Central memory CD4-positive, alpha-beta T cell (primary cell): ENCODE measurements at regions not wholly inside any gene's neighbourhood (a gene's known extent, or its start where the extent isn't known, plus 50 kb on each side); places are given as distances from the start of the nearest gene placed in this dataset.
"Not testable (repeated sequence)": the region's sequence is repeated elsewhere in the genome, so short reads cannot be mapped to it uniquely, and the experiment has no call there.

Experiments used
- DNase-seq: peaks from one replicate; pipeline ENCODE4 v3.0.0; 2022

GRCh38 chr5:1963358-1963757 lies 80.6 kb upstream of the IRX4 start:
- no peak for DNase-seq

- no peak for DNase-seq
These were observed 80.1 kb upstream of the IRX4 start for GRCh38 chr5:1962619-1963355.

DNA sequence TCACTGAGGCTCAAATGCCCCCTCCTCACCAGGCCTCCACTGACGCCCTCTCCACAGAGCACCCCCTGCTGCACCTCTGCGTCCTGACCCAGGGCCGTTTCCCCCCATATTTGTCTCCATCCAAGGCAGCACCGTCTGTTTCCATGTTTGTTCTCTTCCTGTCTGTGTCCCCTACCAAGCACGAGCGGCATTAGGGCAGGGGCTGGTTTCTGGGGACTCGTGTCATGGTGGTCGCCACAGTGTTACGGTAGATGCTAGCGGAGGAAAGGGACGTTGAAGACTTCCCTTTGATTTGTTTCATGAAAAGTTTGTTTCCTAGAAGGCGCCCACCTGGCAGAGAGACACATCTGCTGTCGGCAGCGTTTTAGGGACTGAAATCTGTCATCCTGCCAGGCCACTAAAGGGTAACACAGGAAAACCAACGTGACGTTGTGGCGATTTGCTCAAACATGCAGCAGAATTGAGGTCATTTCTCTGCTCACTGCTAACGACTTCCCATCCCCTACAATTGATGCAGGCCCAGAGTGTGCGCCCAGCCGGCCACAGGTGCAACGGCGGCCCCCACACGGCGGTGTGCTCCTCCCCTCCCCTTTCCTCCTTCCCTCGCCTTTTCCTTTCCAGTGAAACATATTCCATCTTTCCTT lies 79.3 kb upstream of the IRX4 start:
- no peak for DNase-seq

GRCh38 chr5:1961304-1961946 lies 78.7 kb upstream of the IRX4 start:
- DNase-seq, result no peak

- no peak for DNase-seq
These were observed 78.0 kb upstream of the IRX4 start for GRCh38 chr5:1960595-1961303.

DNA sequence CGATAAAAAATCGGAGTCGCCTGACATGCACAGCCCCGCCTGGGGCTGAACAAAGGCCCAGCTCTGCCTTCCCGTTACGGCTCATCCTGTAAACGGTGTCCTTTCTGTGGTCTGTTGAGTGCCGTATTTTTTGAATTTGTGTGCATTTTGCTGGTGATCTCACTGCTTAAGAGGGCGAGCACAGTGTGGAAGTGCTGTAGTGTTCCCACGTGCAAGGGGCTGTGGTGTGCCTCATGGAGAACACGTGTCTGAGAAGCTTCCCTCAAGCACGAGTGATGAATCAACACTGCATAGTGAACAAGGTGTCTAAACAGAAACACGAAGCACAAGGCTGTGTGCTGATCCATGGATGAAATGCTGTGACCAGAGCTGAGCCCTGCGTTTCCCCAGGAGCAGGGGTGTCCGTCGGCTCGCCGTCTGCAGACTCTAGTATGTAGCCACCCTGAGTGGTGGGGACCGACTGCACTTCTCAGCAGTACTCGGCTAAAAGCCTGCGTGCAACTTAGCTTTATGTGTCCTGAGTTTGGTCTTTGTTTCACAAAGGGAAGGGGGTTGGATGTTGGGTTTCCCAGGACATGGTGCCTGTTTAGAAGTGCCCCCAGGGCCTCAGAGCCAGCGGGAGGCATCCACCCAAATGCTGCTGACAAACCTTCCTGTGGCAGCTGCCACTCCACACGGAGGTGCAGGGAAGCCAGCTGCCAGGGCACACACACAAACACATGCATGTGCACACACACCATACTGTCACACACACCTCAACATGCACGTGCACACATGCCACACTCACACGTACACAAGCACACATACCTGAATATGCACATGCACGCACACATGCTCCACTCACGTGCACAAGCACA lies 77.2 kb upstream of the IRX4 start:
- no peak for DNase-seq

DNA sequence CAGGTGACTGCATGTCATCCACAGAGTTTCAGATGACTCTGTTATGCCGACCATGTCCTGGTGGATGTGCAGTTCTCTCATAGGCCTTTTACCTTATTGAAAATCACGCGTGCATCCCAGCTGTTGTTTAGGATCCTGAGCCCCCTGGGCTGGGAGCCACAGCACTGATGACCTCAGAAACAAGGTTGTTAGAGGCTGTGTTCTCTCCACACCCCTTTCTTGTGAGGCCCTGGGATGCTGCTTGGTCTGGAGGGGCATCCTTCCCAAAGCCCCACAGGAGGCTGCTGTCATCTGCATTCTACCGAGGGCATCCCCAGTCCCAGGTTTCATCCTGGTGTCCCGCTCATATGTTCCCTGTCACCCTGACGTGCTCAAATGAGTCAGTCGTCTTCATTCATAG lies 76.5 kb upstream of the IRX4 start:
- no peak for DNase-seq

- DNase-seq, result no peak
These were observed 75.7 kb upstream of the IRX4 start for GRCh38 chr5:1958211-1959010.

DNA sequence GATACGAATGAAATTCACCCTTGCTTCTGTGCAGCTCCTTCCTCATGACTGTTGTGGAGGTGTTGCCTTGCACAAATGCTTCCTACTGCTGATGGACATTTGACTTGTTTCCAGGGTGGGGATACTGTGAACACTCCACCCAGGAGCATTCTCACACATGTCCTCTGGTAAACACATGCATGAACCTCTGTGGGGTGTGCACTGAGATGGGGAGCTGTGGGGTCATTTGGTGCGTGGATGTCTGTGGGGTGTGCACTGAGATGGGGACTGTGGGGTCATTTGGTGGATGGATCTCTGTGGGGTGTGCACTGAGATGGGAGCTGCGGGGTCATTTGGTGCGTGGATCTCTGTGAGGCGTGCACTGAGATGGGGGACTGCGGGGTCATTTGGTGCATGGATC lies 72.9 kb upstream of the IRX4 start:
- no peak for DNase-seq

- DNase-seq, result not testable (repeated sequence)
These were observed 71.0 kb upstream of the IRX4 start for GRCh38 chr5:1953710-1954109.

- no peak for DNase-seq
These were observed 69.8 kb upstream of the IRX4 start for GRCh38 chr5:1952444-1953099.

- DNase-seq, result no peak
These were observed 69.3 kb upstream of the IRX4 start for GRCh38 chr5:1952021-1952420.

DNA sequence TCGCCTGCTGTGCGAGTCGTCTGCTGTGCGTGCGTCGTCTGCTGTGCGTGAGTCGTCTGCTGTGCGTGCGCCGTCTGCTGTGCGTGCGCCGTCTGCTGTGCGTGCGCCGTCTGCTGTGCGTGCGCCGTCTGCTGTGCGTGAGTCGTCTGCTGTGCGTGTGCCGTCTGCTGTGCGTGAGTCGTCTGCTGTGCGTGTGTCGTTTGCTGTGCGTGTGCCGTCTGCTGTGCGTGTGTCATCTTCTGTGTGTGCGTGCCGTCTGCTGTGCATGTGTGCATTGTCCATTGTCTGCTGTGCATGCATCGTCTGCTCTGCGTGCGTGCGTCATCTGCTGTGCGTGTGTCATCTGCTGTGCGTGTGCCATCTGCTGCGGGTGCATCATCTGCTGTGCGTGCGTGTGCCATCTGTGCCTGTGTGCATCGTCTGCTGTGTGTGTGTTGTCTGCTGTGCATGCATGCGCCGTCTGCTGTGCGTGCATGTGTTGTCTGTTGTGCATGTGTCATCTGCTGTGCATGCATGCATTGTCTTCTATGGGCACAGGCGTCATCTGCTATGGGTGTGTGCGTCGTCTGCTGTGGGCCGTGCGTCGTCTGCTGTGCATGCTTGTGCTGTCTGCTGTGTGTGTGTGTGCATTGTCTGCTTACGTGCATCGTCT lies 68.6 kb upstream of the IRX4 start:
- no peak for DNase-seq

GRCh38 chr5:1950708-1951103 lies 68.0 kb upstream of the IRX4 start:
- no peak for DNase-seq

DNA sequence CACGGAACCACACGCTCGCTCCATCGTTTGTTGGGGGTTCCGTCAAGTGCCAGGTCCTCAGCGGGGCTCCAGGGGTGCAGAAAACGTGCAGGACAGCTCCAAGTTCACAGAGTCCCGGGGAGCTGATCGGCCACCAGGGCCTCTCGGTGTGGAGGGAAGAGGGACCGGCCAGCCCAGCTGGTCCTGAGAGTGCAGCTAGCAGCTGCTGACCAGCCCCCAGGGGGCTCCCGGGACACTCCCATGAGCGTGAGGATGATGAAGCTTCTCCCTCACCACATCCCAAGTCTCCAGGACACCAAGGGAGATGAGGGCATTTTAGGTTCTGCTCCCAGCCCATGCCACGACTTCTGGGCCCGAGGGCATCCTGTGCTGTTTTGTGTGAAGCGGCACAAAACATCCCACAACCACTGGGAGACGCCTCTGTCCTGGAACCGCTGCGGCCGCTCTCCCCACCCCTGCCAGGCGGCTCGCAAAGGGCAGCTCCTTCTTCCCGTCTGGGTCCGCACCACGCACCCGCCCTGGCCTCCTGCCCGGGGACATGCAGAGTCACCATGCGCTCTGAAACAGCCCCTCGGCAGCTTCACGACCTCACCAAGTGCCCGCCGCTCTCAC lies 67.5 kb upstream of the IRX4 start:
- no peak for DNase-seq

- DNase-seq, result no peak
These were observed 66.5 kb upstream of the IRX4 start for GRCh38 chr5:1949253-1949652.

GRCh38 chr5:1948663-1949191 lies 66.0 kb upstream of the IRX4 start:
- no peak for DNase-seq

DNA sequence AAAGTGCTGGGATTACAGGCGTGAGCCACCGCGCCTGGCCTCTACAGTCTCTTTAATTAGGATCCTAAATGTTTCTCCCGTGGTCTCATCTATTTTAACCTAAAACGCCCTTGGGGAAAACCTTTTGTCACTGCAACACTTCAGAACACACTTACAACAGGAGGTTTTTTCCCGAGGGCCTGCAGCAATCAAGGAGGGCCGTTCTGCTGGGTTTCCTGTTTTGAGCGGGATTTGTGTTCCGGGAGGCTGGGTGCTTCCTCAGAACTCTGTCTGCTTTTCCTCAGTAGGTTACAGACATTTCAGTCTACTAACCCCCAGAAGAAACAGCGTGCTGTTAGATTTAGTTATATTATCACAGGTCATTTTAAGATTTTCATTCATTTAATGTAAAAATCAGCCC lies 65.4 kb upstream of the IRX4 start:
- DNase-seq, result no peak

DNA sequence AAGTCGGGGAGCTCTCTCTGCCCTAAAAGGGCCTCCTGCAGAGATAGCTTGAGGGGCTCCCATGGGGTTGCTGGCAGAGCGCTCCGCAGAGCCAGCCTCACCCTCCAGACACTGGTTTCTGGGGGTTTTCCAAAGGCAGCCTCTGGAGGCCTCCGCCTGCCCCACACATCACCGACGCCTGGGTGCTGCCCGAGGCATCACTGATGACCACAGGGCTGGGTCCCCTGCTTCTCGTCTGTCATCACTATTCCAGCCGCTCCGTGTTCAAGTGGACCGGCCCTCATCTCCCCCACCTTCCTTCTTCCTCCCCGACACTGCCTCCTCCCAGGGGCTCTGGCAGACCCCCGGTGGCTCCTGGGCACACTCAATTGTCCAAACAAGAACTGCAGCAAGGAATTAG lies 64.1 kb upstream of the IRX4 start:
- DNase-seq, result no peak

DNA sequence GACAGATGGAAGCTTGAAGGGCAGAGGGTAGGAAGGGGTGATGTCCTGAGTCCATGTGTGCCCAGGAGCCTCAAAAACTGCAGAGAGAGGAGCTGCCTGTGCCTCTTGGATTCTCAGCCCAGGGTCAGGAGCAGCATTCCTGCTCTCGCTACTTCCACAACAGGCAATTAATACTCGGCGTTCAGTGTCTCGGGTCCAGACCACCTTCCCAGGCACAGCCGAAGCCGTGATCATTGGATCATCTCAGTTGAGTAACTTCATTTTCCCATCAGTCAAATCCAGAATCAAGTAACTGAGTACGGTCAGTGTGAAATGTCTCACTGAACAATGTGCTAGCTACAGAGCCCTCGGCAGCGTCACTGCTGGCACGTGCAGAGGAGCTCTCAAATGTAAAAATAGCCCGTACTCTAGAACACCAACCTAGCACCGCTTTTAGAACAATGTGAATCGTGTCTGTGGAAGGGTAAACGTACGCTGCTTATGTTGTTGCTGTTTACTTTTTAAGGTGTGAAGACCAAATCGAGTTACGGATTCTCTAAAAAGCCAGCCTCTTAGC lies 63.5 kb upstream of the IRX4 start:
- no peak for DNase-seq
